Esophagus muscularis mucosa (tissue), 4 donors: ENCODE measurements at regions not wholly inside any gene's neighbourhood (a gene's known extent, or its start where the extent isn't known, plus 50 kb on each side); places are given as distances from the start of the nearest gene placed in this dataset.

ENCODE experiments used
- DNase-seq: peaks from one replicate; pipeline ENCODE4 v3.0.0-alpha.2; 2017; ENCODE audit errors: extremely low spot score
- H3K27ac ChIP-seq, 4 donors: fragments of 200-600 bp; sonication (generic); replicated peaks in 1 of 4; 1 replicate in 3 of 4; 2 replicates in 1 of 4; pipeline ENCODE4 v1.5.1; 2016 to 2019; ENCODE audit warnings: mild to moderate bottlenecking in 1 of 4
- H3K27me3 ChIP-seq, 4 donors: fragments of 200-600 bp; sonication (generic); one replicate each; pipeline versions ENCODE4 v1.5.1 to v1.6.0; 2016 to 2019
- H3K36me3 ChIP-seq, 4 donors: fragments of 200-600 bp; sonication (generic); one replicate each; pipeline ENCODE4 v1.5.1; 2016 to 2019
- H3K4me1 ChIP-seq, 4 donors: fragments of 200-600 bp; sonication (generic); one replicate each; pipeline ENCODE4 v1.5.1; 2016 to 2019
- H3K4me3 ChIP-seq, 4 donors: fragments of 200-600 bp; sonication (generic); 1 replicate in 2 of 4; 2 replicates in 2 of 4; pipeline ENCODE4 v1.5.1; 2016 to 2019; ENCODE audit warnings: mild to moderate bottlenecking in 4 of 4, moderate library complexity in 1 of 4
- H3K9me3 ChIP-seq, 4 donors: fragments of 200-600 bp; sonication (generic); 1 replicate in 3 of 4; 2 replicates in 1 of 4; pipeline ENCODE4 v1.5.1; 2016 to 2019
- EP300 ChIP-seq: sonication (generic); formaldehyde crosslinking; IDR thresholded peaks from one replicate; pipeline ENCODE4 v1.6.1; 2017; ENCODE audit warnings: antibody characterized with exemption
- POLR2A ChIP-seq: fragments of 450-650 bp; IDR thresholded peaks from one replicate; pipeline ENCODE4 v1.6.1; 2017; ENCODE audit warnings: antibody characterized with exemption, moderate library complexity, mild to moderate bottlenecking, low read depth
- POLR2AphosphoS5 ChIP-seq, 2 donors: sonication (generic); formaldehyde crosslinking; IDR thresholded peaks; one replicate each; pipeline ENCODE4 v1.6.1; 2017; ENCODE audit warnings: antibody characterized with exemption in 2 of 2
- WGBS: methylation state at CpG from one replicate; pipeline ENCODE4 v1.1.5; 2018; 5-methylcytosine and 5-hydroxymethylcytosine counted together
- intact Hi-C: fragments of 100-400 bp; cut with DNase I; formaldehyde crosslinking; loops from one replicate; pipeline ENCODE4 v1.15.1; 2023
- TF ChIP-seq, protein P1 (sequence below), 3 experiments: fragments of 200-600 bp in 2 of 3; fragments of 450-650 bp in 1 of 3; sonication (generic) in 2 of 3; IDR thresholded peaks; one replicate each; pipeline ENCODE4 v1.5.1; 2017 to 2019; ENCODE audit warnings: antibody characterized with exemption in 3 of 3, mild to moderate bottlenecking in 2 of 3, moderate library complexity in 1 of 3

DNA sequence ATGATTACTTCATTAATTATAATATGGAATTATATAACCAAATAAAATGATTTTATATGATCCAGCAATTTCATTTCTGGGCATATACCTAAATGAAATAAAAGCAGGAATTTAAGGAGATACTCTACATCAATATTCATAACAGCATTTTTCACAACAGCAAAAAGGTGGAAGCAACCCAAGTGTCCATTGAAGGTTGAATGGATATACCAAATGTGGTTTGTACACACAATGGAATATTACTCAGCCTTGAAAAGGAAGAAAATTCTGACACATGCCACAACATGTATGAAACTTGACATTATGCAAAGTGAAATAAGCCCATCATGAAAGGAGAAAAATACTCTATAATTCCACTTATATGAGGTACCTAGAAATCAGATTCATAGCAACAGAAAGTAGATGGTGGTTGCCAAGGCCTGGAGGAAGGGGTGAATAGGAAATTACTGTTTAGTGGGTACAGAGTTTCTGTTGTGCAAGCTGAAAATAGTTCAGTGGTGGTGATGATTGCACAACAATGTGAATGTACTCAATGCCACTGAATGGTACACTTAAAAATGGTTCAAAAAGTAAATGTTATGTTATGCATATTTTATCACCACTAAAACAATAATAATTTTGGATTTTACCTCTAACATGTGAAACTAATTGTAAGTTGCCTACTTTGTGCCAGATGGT, 471.5 kb downstream of the SPRY1 start:
- DNase-seq = no peak
- Histone ChIP-seq H3K4me1 (peaks cover 6 to 30% (median 19%) of the 10 kb centered on the region in 4 donors), H3K27ac (no peak overlapping the region), H3K9me3 (no peaks in the 10 kb centered on the region), H3K36me3 (no peaks in the 10 kb centered on the region), H3K27me3 (no peaks in the 10 kb centered on the region), H3K4me3 (no peak overlapping the region)
- intact Hi-C loops = no loop called here
- TF ChIP-seq, protein P1, sequence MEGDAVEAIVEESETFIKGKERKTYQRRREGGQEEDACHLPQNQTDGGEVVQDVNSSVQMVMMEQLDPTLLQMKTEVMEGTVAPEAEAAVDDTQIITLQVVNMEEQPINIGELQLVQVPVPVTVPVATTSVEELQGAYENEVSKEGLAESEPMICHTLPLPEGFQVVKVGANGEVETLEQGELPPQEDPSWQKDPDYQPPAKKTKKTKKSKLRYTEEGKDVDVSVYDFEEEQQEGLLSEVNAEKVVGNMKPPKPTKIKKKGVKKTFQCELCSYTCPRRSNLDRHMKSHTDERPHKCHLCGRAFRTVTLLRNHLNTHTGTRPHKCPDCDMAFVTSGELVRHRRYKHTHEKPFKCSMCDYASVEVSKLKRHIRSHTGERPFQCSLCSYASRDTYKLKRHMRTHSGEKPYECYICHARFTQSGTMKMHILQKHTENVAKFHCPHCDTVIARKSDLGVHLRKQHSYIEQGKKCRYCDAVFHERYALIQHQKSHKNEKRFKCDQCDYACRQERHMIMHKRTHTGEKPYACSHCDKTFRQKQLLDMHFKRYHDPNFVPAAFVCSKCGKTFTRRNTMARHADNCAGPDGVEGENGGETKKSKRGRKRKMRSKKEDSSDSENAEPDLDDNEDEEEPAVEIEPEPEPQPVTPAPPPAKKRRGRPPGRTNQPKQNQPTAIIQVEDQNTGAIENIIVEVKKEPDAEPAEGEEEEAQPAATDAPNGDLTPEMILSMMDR (IDR thresholded peaks at IDR 0.05) = no peak
- TF ChIP-seq POLR2A (no peak), POLR2AphosphoS5 (IDR thresholded peaks at IDR 0.05) (no peak), EP300 (no peak)

DNA sequence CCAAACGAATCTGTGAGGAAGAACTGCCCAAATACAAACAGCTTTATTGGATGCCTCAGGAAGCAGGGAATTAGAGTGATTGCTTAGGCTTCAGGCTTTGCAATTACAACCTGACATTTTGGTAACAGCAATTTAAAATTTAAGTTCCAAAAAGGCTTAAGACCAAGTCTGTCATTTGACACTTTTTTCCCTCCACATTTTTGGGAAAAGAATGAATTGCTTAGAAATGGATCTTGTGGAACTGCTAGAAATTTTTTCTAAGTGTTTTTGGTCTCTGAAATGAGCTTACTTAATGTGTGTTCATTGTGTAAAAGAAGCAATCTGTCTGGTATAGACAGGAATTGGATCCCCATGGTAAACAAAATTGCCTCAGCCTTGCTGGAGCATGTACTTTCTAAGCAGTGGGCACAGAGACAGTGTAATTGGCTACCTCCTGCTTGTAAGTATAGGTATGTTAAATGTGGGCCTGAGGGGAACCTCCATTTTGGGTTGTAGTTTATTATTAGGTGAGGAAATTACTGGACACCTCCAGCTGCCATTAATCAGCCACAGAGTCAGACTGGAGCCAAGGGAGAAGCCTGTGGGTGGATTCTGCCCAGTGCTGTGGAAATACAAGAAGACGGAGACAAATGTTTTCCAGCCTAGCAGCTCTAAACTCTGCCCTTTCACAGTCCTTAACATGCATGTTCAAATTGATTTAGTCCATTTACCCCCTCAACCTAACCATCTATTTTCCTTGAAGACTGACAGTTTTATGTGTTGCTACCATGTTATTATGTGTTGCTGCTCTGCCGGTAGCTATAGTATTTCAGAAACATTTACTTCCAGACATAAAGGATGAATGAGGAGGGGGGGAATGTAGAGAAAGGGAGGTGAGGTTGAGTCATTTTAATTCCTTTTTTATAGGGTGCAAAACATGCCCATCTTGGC, 473.0 kb downstream of the SPRY1 start:
- Histone ChIP-seq H3K4me1 (peaks cover 6 to 30% (median 19%) of the 10 kb centered on the region in 4 donors), H3K9me3 (no peaks in the 10 kb centered on the region), H3K4me3 (no peak overlapping the region), H3K36me3 (no peaks in the 10 kb centered on the region), H3K27me3 (no peaks in the 10 kb centered on the region), H3K27ac (peak overlapping the region; percentile 17 to 63 (median 46))
- intact Hi-C loops = no loop called here
- TF ChIP-seq EP300 (no peak), POLR2AphosphoS5 (IDR thresholded peaks at IDR 0.05) (no peak), POLR2A (no peak)
- TF ChIP-seq, protein P1 (IDR thresholded peaks at IDR 0.05) = no peak
- 54% methylated on average over 3 of the region's 3 CpGs for WGBS
- DNase-seq = no peak

DNA sequence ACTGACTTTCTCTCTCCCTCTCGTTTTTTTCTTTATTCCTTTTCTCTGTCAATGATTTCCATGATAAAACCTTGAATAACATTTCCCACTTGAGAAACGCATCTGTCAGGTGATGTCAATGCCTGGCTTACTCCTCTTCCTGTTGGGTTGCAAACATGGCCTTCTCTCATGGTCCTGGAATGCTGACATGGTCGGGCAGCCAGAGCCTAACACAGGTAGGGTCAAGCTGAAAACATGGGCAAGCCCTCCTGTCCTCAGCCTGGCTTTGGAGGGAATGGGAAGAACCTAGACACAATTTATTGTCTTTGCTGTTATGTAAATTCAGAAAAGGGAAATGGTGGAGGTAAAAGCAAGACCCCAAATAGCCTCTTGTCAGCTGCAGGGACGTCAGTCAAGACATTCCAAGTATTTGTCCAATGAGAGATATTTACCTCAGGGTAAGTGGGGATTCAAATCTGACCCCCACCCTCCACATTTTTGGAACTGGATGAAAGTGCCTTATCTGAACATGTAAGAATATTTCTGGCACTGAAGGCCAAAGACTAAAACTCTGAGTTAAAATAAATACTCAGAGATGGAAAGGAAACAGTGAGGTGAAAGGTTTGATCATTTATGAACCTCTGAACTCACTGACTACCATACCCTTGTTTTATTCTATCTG, 473.8 kb downstream of the SPRY1 start:
- no peak overlapping the region for H3K4me3 ChIP-seq
- peak overlapping the region; percentile 17 to 63 (median 46) for H3K27ac ChIP-seq
- no peak for DNase-seq
- TF ChIP-seq POLR2A (no peak), EP300 (no peak), POLR2AphosphoS5 (IDR thresholded peaks at IDR 0.05) (no peak)
- TF ChIP-seq, protein P1 (IDR thresholded peaks at IDR 0.05) = no peak
- 52% methylated on average over 4 of the region's 4 CpGs for WGBS
- H3K9me3 ChIP-seq = no peaks in the 10 kb centered on the region
- H3K4me1 ChIP-seq = peaks cover 6 to 30% (median 19%) of the 10 kb centered on the region in 4 donors
- intact Hi-C loops = no loop called here
- H3K36me3 ChIP-seq = no peaks in the 10 kb centered on the region
- H3K27me3 ChIP-seq = no peaks in the 10 kb centered on the region

DNA sequence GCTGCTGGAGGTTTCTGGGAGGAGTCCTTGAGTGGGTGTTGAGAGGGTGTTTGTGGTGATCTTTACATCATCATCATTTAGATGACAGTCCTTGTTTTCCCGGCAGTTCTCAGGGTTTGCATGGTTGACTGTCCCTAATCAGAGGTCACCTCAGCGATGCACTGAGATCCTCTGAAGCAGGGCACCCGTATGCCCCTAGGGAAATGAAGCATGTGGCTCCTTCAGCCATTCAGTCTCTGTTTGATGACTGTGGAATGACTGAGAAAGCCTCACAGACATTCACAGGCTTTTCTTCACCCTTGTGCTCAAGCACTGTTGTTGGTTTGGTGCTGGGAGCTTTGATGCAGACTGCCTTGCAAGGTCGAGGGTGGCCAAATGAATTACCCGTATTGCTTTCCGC, 474.7 kb downstream of the SPRY1 start:
- Histone ChIP-seq H3K36me3 (no peaks in the 10 kb centered on the region), H3K27ac (no peak overlapping the region), H3K27me3 (no peaks in the 10 kb centered on the region), H3K9me3 (no peaks in the 10 kb centered on the region), H3K4me3 (no peak overlapping the region), H3K4me1 (peaks cover 6 to 30% (median 19%) of the 10 kb centered on the region in 4 donors)
- DNase-seq = no peak
- intact Hi-C loops = no loop called here
- 98% methylated on average over 6 of the region's 6 CpGs for WGBS
- TF ChIP-seq, protein P1 (IDR thresholded peaks at IDR 0.05) = no peak
- no peak for TF ChIP-seq EP300
- TF ChIP-seq POLR2AphosphoS5 (IDR thresholded peaks at IDR 0.05) = no peak
